HG03354 (cell line): ENCODE measurements at regions not wholly inside any gene's neighbourhood (a gene's known extent, or its start where the extent isn't known, plus 50 kb on each side); places are given as distances from the start of the nearest gene placed in this dataset.
"Not testable (repeated sequence)": the region's sequence is repeated elsewhere in the genome, so short reads cannot be mapped to it uniquely, and the experiment has no call there.

Source experiments
- ATAC-seq: cut with Tn5 transposase; IDR thresholded peaks from one replicate; pipeline ENCODE4 v1.9.1; 2021; ENCODE audit warnings: mild to moderate bottlenecking; ENCODE audit not compliant: unreplicated experiment, poor library complexity, severe bottlenecking

DNA sequence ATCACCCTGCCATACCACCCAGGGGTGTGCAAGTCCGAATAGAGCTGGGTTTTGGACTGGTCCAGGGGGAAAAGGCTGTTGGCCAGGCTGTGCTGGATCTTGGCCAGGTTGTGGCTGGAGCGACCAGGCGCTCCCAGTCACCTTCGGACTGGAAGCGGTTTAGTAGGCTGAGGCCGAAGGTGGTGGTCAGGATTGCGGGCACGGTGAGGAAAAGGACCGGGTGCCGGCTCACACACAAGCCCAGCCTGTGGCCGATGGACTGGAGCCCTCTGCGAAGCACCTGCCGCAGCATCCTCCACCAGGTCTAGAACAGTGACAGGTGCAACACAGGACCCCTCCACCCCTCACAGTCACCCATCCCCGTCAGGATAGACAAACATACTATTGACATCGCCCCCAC, 590.6 kb upstream of the PTCHD4 start:
- no peak for ATAC-seq

- no peak for ATAC-seq
These were observed 584.9 kb upstream of the PTCHD4 start for GRCh38 chr6:48695872-48696271.

GRCh38 chr6:48691420-48691819, 580.4 kb upstream of the PTCHD4 start:
- ATAC-seq = no peak

- no peak for ATAC-seq
These were observed 578.5 kb upstream of the PTCHD4 start for GRCh38 chr6:48689498-48689897.

GRCh38 chr6:48678390-48678789, 567.4 kb upstream of the PTCHD4 start:
- ATAC-seq = no peak

DNA sequence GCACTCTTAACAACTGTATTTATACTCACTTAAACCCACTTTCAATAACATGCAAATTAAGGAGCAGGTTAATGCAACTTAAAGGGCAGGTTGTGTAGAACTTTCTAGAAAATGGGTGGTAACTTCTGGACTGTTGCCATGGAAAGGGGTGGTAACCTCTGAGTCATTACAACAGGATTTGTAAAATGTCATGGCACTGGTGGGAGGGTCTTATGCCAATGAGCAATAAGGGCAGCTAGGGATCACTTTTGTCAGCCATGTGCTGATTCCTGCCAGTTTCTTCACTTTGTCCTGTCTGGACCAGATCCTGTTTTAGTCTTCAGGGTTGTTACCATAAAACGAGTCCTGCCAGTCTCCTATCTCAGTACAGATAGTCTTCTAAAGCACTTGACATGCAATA, 560.5 kb upstream of the PTCHD4 start:
- no peak for ATAC-seq

DNA sequence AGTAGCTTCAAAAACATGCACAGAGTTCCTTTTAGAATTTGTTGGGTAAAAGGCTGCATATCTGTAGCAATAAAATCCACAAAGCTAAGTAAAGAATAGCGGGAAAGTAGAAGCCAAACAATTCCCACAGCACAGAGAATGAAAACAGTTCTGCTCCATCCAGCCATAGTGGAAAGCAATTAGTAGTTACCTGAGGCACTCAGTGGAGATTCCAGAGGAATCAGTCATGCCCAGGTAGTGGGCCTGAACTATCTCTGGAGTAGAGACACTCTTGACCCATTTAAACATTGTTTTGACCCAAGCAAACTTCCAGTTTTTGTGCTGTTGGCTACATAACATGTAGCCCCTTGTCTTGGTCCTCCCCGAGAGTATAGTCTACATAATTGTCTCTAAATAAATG, 559.5 kb upstream of the PTCHD4 start:
- ATAC-seq = no peak

GRCh38 chr6:48667797-48668196, 556.8 kb upstream of the PTCHD4 start:
- no peak for ATAC-seq

DNA sequence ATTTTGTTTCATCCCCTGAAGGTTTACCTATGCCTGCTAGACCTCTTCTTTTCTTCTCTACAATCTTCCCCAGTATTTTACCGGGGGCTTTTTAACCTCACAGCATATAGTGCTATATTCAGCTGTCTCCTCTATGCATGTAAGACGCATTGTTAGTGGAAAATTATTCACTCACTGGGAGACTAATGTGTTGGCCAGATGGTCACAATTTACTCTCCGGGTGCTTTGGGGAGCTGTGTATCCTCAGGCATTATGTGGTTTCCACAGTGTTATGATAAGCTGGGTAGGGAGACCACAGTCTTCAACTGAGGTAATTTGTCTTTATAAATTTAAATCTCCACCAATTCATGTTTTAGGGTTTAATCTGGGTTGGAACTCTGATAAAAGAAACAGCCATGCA, 553.8 kb upstream of the PTCHD4 start:
- ATAC-seq = no peak

DNA sequence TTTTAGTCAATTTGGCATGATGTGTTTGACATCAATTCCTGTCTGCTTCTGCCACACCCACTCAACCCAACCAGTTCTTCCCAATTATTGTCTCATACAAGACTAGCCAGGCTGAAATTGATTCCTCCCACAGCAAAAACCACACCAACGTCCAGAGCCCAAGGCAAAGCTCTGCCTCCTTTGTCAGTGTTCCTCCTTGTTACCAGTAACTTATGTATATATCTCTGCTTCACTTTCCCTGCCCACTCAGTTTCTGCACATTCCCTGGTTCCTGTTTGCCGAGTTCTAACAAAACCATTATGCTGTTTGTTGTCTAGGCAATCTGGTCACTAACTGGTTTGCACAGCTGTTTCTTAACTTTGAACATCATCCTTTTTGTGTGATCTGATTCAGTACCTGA, 547.9 kb upstream of the PTCHD4 start:
- no peak for ATAC-seq

GRCh38 chr6:48641544-48641943, 530.5 kb upstream of the PTCHD4 start:
- ATAC-seq = no peak

GRCh38 chr6:48638796-48639195, 527.8 kb upstream of the PTCHD4 start:
- not testable (repeated sequence) for ATAC-seq

GRCh38 chr6:48630511-48630910, 519.5 kb upstream of the PTCHD4 start:
- no peak for ATAC-seq

GRCh38 chr6:48628316-48628715, 517.3 kb upstream of the PTCHD4 start:
- ATAC-seq = no peak

- ATAC-seq = no peak
These were observed 515.4 kb upstream of the PTCHD4 start for GRCh38 chr6:48626421-48626820.

GRCh38 chr6:48624631-48625030, 513.6 kb upstream of the PTCHD4 start:
- no peak for ATAC-seq

GRCh38 chr6:48619771-48620170, 508.8 kb upstream of the PTCHD4 start:
- ATAC-seq = no peak

DNA sequence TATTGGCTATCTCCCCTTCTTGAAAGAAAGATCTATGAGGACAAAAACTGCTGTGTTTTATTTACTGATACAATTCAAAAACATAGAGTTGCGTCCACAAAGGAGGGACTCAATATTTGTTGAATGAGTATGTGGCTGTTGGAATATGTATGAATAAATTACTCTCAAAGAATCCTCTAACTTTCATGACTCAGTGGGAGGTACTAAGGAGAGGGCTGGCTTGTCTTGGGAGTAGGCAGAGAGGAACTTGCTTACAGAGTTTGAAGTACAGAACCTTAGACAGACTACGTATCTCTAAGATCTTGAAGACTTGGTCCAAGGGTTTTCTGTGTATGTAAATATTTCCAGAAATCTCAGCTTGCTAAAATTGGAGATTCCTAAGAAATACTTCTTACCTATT, 504.0 kb upstream of the PTCHD4 start:
- ATAC-seq = no peak

DNA sequence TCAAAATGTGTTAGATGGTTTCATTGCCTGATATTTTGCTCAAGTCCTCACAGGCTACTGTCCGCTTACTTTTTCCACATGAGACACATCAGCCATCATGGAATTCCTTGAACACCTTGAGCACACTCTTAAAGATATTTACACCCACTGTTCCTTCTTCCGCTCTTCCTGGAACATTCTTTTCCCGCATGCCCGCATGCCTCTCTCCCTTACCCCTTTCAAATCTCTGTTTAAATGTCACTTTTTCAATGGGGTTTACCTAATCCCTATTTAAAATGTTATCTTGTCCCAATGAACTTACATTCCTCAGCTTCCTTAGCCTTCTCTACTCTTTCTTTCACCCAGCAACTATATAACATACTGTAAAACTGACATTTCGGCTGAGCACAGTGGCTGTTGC, 503.3 kb upstream of the PTCHD4 start:
- no peak for ATAC-seq

DNA sequence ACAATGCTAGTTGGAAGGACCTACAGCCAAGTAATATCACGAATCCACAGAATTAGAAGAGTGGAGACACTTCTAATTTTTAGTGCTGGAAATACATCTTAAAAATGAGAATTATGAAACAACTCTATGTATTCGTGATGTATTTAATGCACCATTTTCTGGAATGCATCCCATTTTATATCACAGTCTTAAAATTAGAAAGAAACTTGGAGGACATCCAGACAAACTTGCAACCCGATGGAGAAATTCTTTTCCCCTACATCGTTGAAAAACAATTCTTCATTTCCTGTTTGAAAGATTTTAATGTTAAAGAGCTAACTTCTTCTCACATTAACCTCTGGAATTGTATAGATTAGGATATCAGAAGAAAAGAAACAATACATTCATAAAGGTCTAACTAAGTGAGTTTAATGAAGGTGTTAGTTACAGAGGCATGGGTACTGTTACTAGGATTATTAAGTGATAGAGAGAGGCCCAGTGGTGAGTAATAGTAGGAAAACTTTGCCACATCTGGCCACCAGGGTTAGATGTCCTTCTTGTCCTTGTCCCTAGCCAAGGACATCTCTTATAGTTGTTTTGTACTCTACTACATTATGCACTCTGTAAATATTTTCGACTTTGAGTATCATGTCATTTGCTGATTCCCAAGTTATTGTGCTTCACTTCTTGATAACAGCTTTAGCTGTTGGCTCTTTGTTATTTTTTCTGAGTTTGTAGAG, 502.4 kb upstream of the PTCHD4 start:
- ATAC-seq = no peak

DNA sequence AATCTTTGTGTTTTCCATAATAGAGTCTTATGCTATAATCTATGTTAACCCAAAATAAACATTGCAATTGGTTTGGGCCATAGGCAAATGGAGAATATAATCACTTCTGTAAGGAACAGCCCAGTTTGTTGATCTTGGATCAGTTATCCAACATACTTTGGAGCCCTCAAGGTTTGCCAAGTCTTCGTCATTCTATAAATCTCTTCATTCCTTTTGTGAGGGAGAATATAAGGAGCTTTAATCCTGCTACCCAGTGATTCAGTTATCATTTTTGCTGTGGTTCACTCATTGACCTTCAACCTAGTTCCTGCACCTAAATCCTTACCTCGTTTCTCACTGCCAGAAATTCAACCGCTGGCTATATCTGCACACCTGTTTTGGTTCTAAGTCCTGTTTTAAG, 500.3 kb upstream of the PTCHD4 start:
- ATAC-seq = no peak

DNA sequence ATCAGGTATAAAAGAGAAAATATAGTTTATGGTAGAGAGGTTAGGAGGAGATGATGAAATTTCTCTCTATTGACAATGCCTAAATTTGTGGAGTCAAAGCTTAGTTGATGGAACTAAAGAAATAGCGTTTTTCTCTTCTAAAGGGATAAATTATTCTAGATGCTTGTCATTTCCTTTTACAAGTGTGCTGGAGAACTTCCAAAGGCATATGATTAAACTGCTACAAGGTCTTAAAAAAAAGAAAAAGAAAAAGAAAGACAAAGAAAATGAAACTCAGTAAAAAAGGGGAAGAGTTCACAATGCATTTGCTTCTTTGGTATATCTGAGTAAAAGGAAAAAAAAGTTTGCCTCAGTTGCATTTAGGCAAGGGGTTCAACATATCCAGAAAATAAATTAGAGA, 499.8 kb upstream of the PTCHD4 start:
- no peak for ATAC-seq
